WTC11 (cell line): ENCODE measurements at regions not wholly inside any gene's neighbourhood (a gene's known extent, or its start where the extent isn't known, plus 50 kb on each side); places are given as distances from the start of the nearest gene placed in this dataset.

Source experiments
- ATF1 ChIP-seq: sonication (generic); formaldehyde crosslinking; IDR thresholded peaks from 2 replicates; pipeline ENCODE4 v1.8.1; 2023; ENCODE audit warnings: mild to moderate bottlenecking, moderate library complexity, missing genetic modification reagents
- ATF6 ChIP-seq: sonication (generic); formaldehyde crosslinking; IDR thresholded peaks from 2 replicates; pipeline ENCODE4 v1.8.1; 2023; ENCODE audit warnings: mild to moderate bottlenecking, missing genetic modification reagents
- CTCF ChIP-seq: fragments of 200-600 bp; IDR thresholded peaks from 2 replicates; pipeline ENCODE4 v1.8.0; 2022; ENCODE audit warnings: antibody characterized with exemption
- MXD4 ChIP-seq: fragments of 250-450 bp; sonication (Bioruptor Pico); IDR thresholded peaks from 2 replicates; pipeline ENCODE4 v1.8.0; 2021; ENCODE audit warnings: mild to moderate bottlenecking, moderate library complexity, borderline replicate concordance
- NR3C1 ChIP-seq: sonication (generic); formaldehyde crosslinking; conservative IDR thresholded peaks from 2 replicates; pipeline ENCODE4 v1.8.1; 2023; ENCODE audit warnings: low read depth, mild to moderate bottlenecking, missing genetic modification reagents
- SOX15 ChIP-seq: fragments of 250-450 bp; sonication (Bioruptor Pico); IDR thresholded peaks from 2 replicates; pipeline ENCODE4 v1.9.0; 2021; ENCODE audit warnings: mild to moderate bottlenecking
- TEAD4 ChIP-seq: sonication (generic); formaldehyde crosslinking; IDR thresholded peaks from 2 replicates; pipeline ENCODE4 v1.8.0; 2022; ENCODE audit warnings: mild to moderate bottlenecking, missing genetic modification reagents
- ZMAT4 ChIP-seq: fragments of 250-450 bp; sonication (Bioruptor Pico); IDR thresholded peaks from 2 replicates; pipeline ENCODE4 v1.9.0; 2021; ENCODE audit warnings: mild to moderate bottlenecking
- ZNF263 ChIP-seq: sonication (generic); formaldehyde crosslinking; IDR thresholded peaks from 2 replicates; pipeline ENCODE4 v1.8.1; 2022; ENCODE audit warnings: low read depth, mild to moderate bottlenecking, moderate library complexity, missing genetic modification reagents

GRCh38 chr13:106176117-106176516 lies 359.3 kb downstream of the EFNB2 start:
- TF ChIP-seq CTCF (no peak), TEAD4 (CRISPR knock-in tag) (no peak), SOX15 (CRISPR knock-in tag) (no peak), ZNF263 (CRISPR knock-in tag) (no peak), ATF1 (CRISPR knock-in tag) (no peak), MXD4 (no peak), ATF6 (no peak), NR3C1 (CRISPR knock-in tag) (no peak), ZMAT4 (CRISPR knock-in tag) (no peak)
